ENCODE measurements at regions not wholly inside any gene's neighbourhood (a gene's known extent, or its start where the extent isn't known, plus 50 kb on each side); places are given as distances from the start of the nearest gene placed in this dataset.

GRCh38 chr12:89906178-89906577 is 197.5 kb upstream of the ATP2B1 start:
- no peak for TF ChIP-seq POLR2A (IDR thresholded peaks at IDR 0.05)
- TF ChIP-seq CTCF (IDR thresholded peaks at IDR 0.05) = no peak
- no peak for TF ChIP-seq POLR2AphosphoS5 (IDR thresholded peaks at IDR 0.05)
